D341Med (cell line): ENCODE measurements at regions not wholly inside any gene's neighbourhood (a gene's known extent, or its start where the extent isn't known, plus 50 kb on each side); places are given as distances from the start of the nearest gene placed in this dataset.
"Not testable (repeated sequence)": the region's sequence is repeated elsewhere in the genome, so short reads cannot be mapped to it uniquely, and the experiment has no call there.

Experiments
- DNase-seq: peaks from one replicate; pipeline ENCODE4 v3.0.0; 2012; ENCODE audit warnings: low spot score

DNA sequence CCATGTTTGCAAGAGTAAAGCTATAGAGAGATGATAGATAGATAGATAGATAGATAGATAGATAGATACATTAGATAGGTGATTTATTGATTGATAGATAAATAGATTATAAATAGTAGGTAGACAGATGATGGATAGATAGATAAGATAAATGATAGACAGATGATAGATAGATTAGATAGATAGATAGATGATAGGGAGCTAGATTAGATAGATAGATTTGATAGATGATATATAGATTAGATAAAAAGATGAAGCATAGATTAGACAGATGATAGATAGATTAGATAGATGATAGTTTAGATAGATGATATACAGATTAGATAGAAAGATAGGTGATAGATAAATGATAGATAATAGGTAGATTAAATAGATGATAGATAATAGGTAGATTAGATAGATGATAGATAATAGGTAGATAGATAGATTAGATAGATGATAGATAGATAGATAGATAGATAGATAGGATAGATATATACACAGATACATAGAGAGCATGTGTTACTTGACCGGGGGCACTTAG is 243.3 kb upstream of the FOXK1 start:
- DNase-seq, result no peak

GRCh38 chr7:4439444-4439843 is 242.7 kb upstream of the FOXK1 start:
- no peak for DNase-seq

- DNase-seq, result no peak
Measured at GRCh38 chr7:4444106-4444505, 238.0 kb upstream of the FOXK1 start.

DNA sequence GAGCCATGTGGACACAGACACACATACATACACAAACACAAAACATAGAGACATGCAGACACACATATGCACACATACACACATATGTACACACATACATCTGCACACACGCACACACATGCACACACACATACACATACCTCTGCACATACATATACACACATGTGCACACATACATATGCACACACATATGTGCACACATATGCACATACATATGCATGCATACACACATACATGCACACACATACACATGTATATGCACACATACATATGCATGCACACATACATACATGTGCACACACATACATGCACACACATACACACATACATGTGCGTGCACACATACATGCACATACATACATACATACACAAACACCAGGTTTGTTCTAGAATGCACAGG is 236.3 kb upstream of the FOXK1 start:
- DNase-seq, result no peak

DNA sequence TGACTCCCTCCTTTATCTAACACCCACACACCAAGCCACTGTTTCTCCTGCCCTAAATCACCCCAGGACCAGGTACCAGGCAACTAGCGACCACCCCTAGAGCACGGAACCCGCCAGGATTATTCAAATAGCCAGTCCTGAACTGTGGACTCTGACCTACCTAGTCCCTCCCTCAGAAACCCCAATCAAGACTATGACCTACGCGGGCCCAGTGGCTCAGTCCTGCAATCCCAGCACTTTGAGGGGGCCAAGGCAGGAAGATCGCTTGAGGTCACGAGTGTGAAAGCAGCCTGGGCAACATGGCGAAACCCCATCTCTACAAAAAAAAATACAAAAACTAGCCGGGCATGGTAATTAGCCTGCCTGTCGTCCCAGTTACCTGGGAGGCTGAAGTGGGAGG is 232.8 kb upstream of the FOXK1 start:
- DNase-seq, result no peak

DNA sequence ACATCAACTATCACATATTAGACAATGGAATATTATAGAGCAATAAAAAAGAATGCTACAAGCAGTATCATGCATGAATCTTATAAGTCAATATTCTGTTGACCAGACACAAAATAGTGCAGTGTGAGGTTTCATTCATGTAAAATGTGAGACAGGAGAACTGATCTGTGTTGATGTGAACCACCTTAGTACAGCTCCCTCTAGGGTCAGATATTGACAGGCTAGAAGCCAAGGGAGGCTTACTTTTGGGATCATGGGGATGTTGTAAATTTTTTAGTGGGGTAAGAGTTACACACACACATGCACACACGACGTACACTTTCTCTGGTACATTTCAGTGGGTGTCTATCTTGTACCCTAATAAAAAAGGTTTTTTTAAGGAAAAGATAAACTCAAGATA is 231.6 kb upstream of the FOXK1 start:
- no peak for DNase-seq

GRCh38 chr7:4460597-4460996 is 221.5 kb upstream of the FOXK1 start:
- DNase-seq, result no peak

DNA sequence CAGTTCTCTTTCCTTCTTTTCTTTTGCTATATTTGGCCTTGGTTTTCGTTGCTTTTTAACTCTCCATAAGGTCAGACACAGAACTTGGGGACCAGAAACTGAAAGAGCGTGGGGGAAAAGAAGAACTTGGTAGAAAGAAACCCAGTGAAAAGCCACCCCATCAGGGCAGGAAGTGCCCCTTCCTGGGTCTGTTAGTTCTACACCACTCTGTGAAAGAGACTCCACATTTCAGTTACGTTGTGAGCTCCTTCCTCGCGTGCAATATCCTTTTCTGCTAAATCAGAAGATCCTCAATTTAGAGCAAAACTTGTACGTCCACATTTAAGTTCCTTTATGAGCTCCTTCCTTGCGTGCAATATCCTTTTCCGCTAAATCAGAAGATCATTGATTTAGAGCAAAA is 220.6 kb upstream of the FOXK1 start:
- no peak for DNase-seq

DNA sequence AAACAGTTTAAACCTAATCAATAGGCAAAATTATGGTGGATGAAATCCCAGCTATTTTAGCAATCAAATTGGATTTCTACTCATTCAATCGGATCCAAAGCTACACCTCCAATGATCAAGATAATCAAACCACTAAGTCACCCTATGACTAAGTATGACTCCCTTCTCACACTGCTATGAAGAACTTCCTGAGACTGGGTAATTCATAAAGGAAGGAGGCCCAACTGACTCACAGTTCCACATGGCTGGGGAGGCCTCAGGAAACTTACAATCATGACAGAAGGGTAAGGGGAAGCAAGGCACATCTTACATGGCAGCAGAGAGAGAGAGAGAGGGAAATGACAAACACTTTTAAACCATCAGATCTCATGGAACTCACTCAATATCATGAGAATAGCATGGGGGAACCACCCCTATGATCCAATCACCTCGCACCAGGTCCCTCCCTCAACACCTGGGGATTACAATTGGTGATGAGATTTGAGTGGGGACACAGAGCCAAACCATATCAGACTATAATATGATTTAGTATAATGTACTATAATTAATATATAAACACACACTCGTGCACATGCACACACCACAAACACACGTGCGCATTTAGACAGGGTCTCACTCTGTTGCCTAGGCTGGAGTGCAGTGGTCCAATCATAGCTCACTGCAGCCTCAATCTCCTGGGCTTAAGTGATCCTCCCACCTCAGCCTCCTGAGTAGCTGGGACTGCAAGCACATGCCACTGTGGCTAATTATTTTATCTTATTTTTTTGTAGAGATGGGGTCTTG is 213.6 kb upstream of the FOXK1 start:
- DNase-seq, result no peak

DNA sequence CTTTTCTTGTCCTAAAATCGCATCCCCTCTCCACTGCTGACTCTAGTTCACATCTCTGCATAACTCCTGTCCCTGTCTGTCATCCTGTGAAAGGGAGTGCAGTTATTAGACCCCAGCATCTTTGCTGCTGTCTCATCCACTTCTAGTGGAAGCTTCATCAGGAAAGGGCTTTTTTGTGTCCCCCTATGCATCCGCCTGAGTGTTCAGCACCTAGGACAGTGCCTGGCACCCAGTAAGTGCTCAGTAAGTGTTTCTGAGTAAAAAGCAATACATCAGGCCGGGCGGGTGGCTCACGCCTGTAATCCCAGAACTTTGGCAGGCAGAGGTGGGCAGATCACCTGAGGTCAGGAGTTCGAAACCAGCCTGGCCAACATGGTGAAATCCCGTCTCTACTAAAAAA is 211.8 kb upstream of the FOXK1 start:
- DNase-seq, result no peak

GRCh38 chr7:4472728-4473127 is 209.4 kb upstream of the FOXK1 start:
- DNase-seq, result no peak

GRCh38 chr7:4479367-4480039 is 202.6 kb upstream of the FOXK1 start:
- DNase-seq, result peak; percentile 58

DNA sequence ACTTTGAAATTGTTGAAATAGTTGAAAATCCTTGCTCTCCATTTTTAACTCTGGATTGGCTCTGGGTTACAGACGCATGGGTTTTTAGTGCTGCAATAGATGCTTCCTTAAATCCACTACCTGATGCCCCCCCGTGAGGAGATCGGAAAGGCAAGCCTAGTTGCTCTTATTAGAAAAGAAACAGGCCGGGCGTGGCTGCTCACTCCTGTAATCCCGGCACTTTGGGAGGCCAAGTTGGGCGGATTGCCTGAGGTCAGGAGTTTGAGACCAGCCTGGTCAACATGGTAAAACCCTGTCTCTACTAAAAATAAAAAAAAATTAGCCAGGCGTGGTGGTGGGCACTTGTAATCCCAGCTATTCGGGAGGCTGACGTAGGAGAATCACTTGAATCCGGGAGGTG is 202.0 kb upstream of the FOXK1 start:
- not testable (repeated sequence) for DNase-seq

- no peak for DNase-seq
Measured at GRCh38 chr7:4483851-4484250, 198.2 kb upstream of the FOXK1 start.

- DNase-seq, result no peak
Measured at GRCh38 chr7:4484545-4484944, 197.6 kb upstream of the FOXK1 start.

- no peak for DNase-seq
Measured at GRCh38 chr7:4486907-4487306, 195.2 kb upstream of the FOXK1 start.

DNA sequence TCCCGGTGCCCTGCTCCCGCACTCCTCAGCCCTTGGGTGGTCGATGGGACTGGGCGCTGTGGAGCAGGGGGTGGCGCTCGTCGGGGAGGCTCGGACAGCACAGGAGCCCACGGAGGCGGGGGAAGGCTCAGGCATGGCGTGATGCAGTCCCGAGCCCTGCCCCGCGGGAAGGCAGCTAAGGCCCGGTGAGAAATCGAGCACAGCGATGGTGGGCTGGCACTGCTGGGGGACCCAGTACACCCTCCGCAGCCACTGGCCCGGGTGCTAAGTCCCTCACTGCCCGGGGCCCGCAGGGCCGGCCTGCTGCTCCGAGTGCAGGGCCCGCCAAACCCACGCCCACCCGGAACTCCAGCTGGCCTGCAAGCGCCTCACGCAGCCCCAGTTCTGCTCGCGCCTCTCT is 185.2 kb upstream of the FOXK1 start:
- not testable (repeated sequence) for DNase-seq

- no peak for DNase-seq
Measured at GRCh38 chr7:4500812-4501211, 181.3 kb upstream of the FOXK1 start.

DNA sequence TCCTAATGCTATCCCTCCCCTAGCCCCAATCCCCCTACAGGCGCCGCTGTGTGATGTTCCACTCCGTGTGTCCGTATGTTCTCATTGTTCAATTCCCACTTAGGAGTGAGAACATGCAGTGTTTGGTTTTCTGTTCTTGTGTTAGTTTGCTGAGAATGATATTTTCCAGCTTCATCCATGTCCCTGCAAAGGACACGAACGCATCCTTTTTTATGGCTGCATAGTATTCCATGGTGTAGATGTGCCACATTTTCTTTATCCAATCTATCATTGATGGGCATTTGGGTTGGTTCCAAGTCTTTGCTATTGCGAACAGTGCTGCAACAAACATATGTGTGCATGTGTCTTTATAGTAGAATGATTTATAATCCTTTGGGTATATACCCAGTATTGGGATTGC is 174.2 kb upstream of the FOXK1 start:
- not testable (repeated sequence) for DNase-seq

GRCh38 chr7:4513450-4513849 is 168.6 kb upstream of the FOXK1 start:
- no peak for DNase-seq

DNA sequence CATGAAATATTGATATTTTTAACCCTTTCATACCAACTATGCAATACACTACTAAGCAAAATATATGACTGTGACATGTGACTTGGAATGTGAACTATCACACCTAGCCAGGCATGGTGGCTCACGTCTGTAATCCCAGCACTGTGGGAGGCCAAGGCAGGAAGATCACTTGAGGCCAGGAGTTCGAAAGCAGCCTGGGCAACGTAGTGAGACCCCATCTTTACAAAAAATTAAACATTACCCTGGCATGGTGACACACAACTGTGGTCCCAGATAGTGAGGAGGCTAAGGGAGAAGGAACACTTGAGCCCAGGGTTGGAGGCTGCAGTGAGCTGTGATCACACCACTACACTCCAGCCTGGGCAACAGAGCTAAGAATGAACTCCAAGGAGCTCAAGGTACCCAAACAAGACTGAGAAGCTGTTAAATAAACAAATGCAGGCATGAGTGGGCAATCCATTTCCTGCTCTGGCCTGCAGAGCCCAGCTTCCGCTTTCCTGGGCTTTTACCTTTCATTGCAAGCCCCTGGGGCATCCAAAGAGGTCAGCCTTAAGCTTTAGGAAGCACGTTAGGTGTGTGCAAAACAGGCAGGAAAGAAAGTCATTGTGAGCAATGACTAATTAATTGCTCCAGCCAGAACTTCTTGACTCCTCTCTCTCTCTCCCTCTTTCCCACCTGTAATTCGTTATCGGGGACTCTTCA is 162.1 kb upstream of the FOXK1 start:
- no peak for DNase-seq

DNA sequence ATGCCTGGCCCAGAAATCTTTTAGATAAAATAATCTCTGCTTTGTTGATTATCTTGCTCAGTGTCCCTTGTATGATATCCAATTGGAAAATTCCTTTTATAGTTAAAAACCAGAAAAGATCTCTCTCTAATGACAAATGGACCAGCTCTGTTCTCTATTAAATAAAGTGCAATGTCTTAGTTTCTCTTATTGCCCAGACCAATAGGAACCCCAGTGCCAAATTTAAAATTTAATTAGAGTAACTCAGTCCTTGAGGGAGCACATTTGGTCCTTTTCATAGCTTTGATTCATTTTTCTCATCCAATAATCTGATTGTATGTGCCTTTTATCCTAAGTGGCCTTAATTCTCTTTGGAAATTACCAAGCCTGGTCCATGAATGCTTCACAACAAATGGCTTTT is 158.9 kb upstream of the FOXK1 start:
- DNase-seq, result no peak

DNA sequence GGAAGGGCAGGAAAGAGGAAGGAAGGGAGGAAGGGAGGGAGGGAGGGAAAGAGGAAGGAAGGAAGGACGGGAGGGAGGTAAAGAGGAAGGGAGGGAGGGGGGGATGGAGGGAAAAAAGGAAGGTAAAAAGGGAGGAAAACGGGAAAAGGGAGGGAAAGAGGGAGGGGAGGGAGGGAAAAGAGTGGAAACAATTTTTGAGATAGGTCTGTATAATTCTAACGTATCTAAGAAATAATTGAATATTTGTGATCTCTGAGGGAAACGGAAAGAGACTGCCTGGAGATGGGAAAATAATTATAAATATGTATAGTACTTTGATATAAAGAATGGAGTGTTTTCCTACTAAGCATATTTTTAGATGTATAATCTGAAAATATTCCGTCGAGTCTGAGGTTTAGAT is 158.2 kb upstream of the FOXK1 start:
- DNase-seq, result no peak
